Hepatocyte (in vitro differentiated cells): ENCODE measurements at regions not wholly inside any gene's neighbourhood (a gene's known extent, or its start where the extent isn't known, plus 50 kb on each side); places are given as distances from the start of the nearest gene placed in this dataset.

ENCODE experiments used
- CTCF ChIP-seq: fragments of 200-600 bp; sonication (generic); IDR thresholded peaks from 2 replicates; pipeline ENCODE4 v1.5.1; 2016; ENCODE audit warnings: antibody characterized with exemption, mild to moderate bottlenecking; ENCODE audit not compliant: poor library complexity
- EZH2 ChIP-seq: fragments of 200-600 bp; sonication (generic); IDR thresholded peaks from 2 replicates; pipeline ENCODE4 v1.6.1; 2016; ENCODE audit warnings: antibody characterized with exemption, mild to moderate bottlenecking, borderline replicate concordance

DNA sequence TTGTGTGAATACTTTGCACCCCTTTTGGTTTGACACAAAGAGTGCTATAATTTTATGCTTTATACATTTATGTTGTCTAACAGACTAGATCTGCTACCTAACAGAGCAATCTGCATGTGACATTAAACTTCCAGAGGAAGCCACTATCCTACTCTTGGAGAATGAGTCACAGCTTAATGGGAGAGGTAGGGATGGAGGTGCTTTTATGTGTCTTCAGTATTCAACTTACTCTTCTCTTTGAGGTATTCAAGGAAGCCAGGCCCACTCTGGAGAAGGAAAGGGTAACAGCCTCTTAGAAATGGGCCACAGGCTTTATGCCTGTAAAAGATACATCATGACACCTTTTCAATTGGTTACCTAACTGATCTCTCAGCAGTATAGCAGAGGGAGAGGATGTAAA, 85.8 kb upstream of the NEUROD1 start:
- TF ChIP-seq CTCF: no peak
- TF ChIP-seq EZH2: no peak
